HepG2 (cell line): ENCODE measurements at regions not wholly inside any gene's neighbourhood (a gene's known extent, or its start where the extent isn't known, plus 50 kb on each side); places are given as distances from the start of the nearest gene placed in this dataset.
A peak's percentile ranks its signal among the peaks of the same experiment; 100 is the strongest.

Experiments used
- ATAC-seq: fragments of 200-7000 bp; cut with Tn5 transposase; 3 replicates; pipeline ENCODE4 v1.9.1; 2020; ENCODE audit warnings: mild to moderate bottlenecking, moderate library complexity
- BruUV-seq: library from RNA; stranded (reverse); fragments of 400-500 nt; replicated peaks from 2 replicates; lab custom pipeline; 2021; lab: Mats Ljungman, UMichigan
- CTCF ChIA-PET: fragments of 300-600 bp; formaldehyde crosslinking; extraction: SDS; loops from one replicate; lab custom pipeline; 2021; ENCODE audit warnings: low total read pairs, inconsistent platforms, low intra/inter-chr PET ratio; lab: Yijun Ruan, JAX
- POLR2A ChIA-PET: fragments of 350-600 bp; sonication (Branson Sonifier 250); formaldehyde crosslinking; loops from one replicate; lab custom pipeline; 2020; ENCODE audit warnings: antibody characterized with exemption, inconsistent platforms; lab: Yijun Ruan, JAX
- DNase-seq: peaks from one replicate; pipeline ENCODE4 v3.0.0-alpha.2; 2015; ENCODE audit warnings: low spot score
- FAIRE-seq: peaks from 3 replicates; lab custom pipeline; 2011; peaks lifted over from hg19 to GRCh38; lab: Jason Lieb, UNC
- H2AFZ ChIP-seq: one replicate; pipeline ENCODE4 v1.6.1; 2011; ENCODE audit warnings: low read length, inconsistent platforms
- H3K27ac ChIP-seq: fragments of 300-600 bp; 3 replicates; pipeline ENCODE4 v1.8.0; 2011; ENCODE audit warnings: mixed run types, mild to moderate bottlenecking, mixed read lengths, low read length, inconsistent platforms; ENCODE audit not compliant: insufficient read depth; ENCODE audit errors: extremely low read length
- H3K27me3 ChIP-seq, 2 experiments: fragments of 200-600 bp in 1 of 2; 2 replicates in 1 of 2; 3 replicates in 1 of 2; pipeline versions ENCODE4 v1.6.0 to v1.8.0; 2011; ENCODE audit warnings: low read length in 2 of 2, mild to moderate bottlenecking in 2 of 2, moderate library complexity in 2 of 2, inconsistent platforms in 1 of 2; ENCODE audit not compliant: insufficient read depth in 2 of 2, control insufficient read depth in 1 of 2
- H3K36me3 ChIP-seq, 2 experiments: fragments of 200-600 bp in 1 of 2; replicated peaks in 1 of 2; 2 replicates in 1 of 2; 3 replicates in 1 of 2; pipeline versions ENCODE4 v1.5.1 to v1.8.0; 2011; ENCODE audit warnings: low read length in 2 of 2, inconsistent platforms in 1 of 2; ENCODE audit not compliant: insufficient read depth in 2 of 2, control insufficient read depth in 1 of 2
- H3K4me1 ChIP-seq: 2 replicates; pipeline ENCODE4 v1.5.1; 2012; ENCODE audit warnings: low read length, inconsistent platforms; ENCODE audit not compliant: insufficient read depth
- H3K4me2 ChIP-seq: 2 replicates; pipeline ENCODE4 v1.6.0; 2011; ENCODE audit warnings: low read depth, low read length, inconsistent platforms
- H3K4me3 ChIP-seq, 3 experiments: fragments of 200-600 bp in 1 of 3; sonication (generic), shearing (Covaris generic) in 1 of 3; replicated peaks in 1 of 3; 2 replicates each; pipeline ENCODE4 v1.5.1; 2011 to 2016; ENCODE audit warnings: low read length in 3 of 3, inconsistent platforms in 2 of 3, low read depth in 2 of 3, mild to moderate bottlenecking in 2 of 3, control low read depth in 1 of 3, mixed read lengths in 1 of 3; ENCODE audit not compliant: insufficient read depth in 1 of 3
- H3K79me2 ChIP-seq: one replicate; pipeline ENCODE4 v1.6.1; 2011; ENCODE audit warnings: low read length, inconsistent platforms; ENCODE audit not compliant: insufficient read depth
- H3K9ac ChIP-seq: 2 replicates; pipeline ENCODE4 v1.6.0; 2011; ENCODE audit warnings: mild to moderate bottlenecking, low read depth, low read length, inconsistent platforms; ENCODE audit not compliant: insufficient read depth
- H3K9me3 ChIP-seq: 2 replicates; pipeline ENCODE4 v1.5.1; 2012; ENCODE audit warnings: mild to moderate bottlenecking, low read length
- H4K20me1 ChIP-seq: 2 replicates; pipeline ENCODE4 v1.6.0; 2011; ENCODE audit warnings: inconsistent platforms, mild to moderate bottlenecking, low read length, moderate library complexity; ENCODE audit not compliant: insufficient read depth
- BRCA1 ChIP-seq: sonication (generic); formaldehyde crosslinking; IDR thresholded peaks from 2 replicates; pipeline ENCODE4 v1.4.0; 2020; ENCODE audit warnings: missing genetic modification reagents
- LCORL ChIP-seq, 2 experiments: fragments of 450-650 bp in 1 of 2; sonication (generic) in 1 of 2; formaldehyde crosslinking in 1 of 2; IDR thresholded peaks; 2 replicates each; pipeline versions ENCODE4 v1.5.0 to v1.6.1; 2017 to 2020; ENCODE audit warnings: antibody characterized with exemption in 1 of 2, missing genetic modification reagents in 1 of 2
- MBNL3 ChIP-seq: fragments of 250-450 bp; sonication (Bioruptor Pico); conservative IDR thresholded peaks from 2 replicates; pipeline ENCODE4 v1.8.0; 2022; ENCODE audit warnings: mild to moderate bottlenecking, inconsistent platforms
- POLR2G ChIP-seq: fragments of 200-400 bp; formaldehyde crosslinking; IDR thresholded peaks from 2 replicates; pipeline ENCODE4 v1.6.1; 2018; ENCODE audit warnings: mild to moderate bottlenecking, low read depth, low read length, moderate library complexity
- RARA ChIP-seq: IDR thresholded peaks from 2 replicates; pipeline ENCODE4 v1.6.1; 2016; ENCODE audit warnings: missing genetic modification reagents, missing compliant biosample characterization
- ZBTB7A ChIP-seq: sonication (generic); formaldehyde crosslinking; IDR thresholded peaks from 2 replicates; pipeline ENCODE4 v1.8.0; 2022; ENCODE audit warnings: mild to moderate bottlenecking, missing genetic modification reagents
- ZFP82 ChIP-seq: sonication (generic); formaldehyde crosslinking; IDR thresholded peaks from 2 replicates; pipeline ENCODE4 v1.5.1; 2020; ENCODE audit warnings: mild to moderate bottlenecking, missing genetic modification reagents, borderline replicate concordance
- ZNF33A ChIP-seq: sonication (generic); formaldehyde crosslinking; IDR thresholded peaks from 2 replicates; pipeline ENCODE4 v1.5.1; 2020; ENCODE audit warnings: missing genetic modification reagents, mild to moderate bottlenecking, moderate library complexity, borderline replicate concordance
- ZNF792 ChIP-seq: IDR thresholded peaks from 2 replicates; pipeline ENCODE4 v1.6.1; 2016
- ZNF83 ChIP-seq: sonication (generic); formaldehyde crosslinking; IDR thresholded peaks from 2 replicates; pipeline ENCODE4 v1.4.0; 2020; ENCODE audit warnings: missing genetic modification reagents, mild to moderate bottlenecking, borderline replicate concordance
- whole genome bisulfite sequencing: methylation state at CpG from one replicate; pipeline ENCODE4 v1.1.6; 2017; ENCODE audit warnings: low lambda C conversion rate; 5-methylcytosine and 5-hydroxymethylcytosine counted together
- in situ Hi-C: cut with HindIII; loops from 2 replicates; pipeline ENCODE4 v1.10.0; 2017; ENCODE audit warnings: low pct_unique_long_range_greater_than_20kb; ENCODE audit not compliant: extremely low pct_ligation_motif_present
- intact Hi-C: fragments of 100-400 bp; cut with micrococcal nuclease; formaldehyde crosslinking; loops from one replicate; pipeline ENCODE4 v1.10.0; 2022; ENCODE audit not compliant: unreplicated experiment
- TF ChIP-seq, protein P1 (sequence below): IDR thresholded peaks from 2 replicates; pipeline ENCODE4 v1.6.1; 2018; ENCODE audit warnings: missing genetic modification reagents, mild to moderate bottlenecking, missing compliant biosample characterization

DNA sequence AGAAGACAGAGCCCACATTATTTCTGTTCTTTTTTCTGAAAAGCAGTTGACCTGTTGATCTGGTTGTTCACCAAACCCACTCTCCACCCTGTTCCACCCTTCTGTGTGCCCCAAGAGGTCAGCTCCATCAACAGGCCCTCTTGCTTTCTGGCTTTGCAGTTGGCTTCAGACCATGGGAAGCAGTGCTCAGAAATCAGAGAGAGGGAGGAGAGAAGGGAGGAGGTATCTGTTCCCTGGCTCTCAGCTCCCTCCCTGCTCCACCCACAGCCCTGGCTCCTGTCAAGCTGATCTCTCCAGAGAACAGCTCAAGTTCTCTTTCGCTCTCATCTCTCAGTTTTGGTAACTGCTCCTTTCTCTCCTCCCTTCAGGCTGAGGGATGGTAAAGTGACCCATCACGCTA is 144.2 kb upstream of the RAI14 start:
- WGBS: 26% methylated on average over 2 of the region's 2 CpGs
- no TSS peak for BruUV-seq
- no peaks in the 10 kb centered on the region for H3K9me3 ChIP-seq
- H3K27ac ChIP-seq: no peak overlapping the region
- H3K4me1 ChIP-seq: peaks cover 38% of the 10 kb centered on the region
- no peak for FAIRE-seq
- H3K4me2 ChIP-seq: no peak overlapping the region
- H3K79me2 ChIP-seq: no peaks in the 10 kb centered on the region
- ChIA-PET CTCF (no interaction called here), POLR2A (interaction anchor here (1.1 kb wide), 1 partner anchor 403 kb away, joined by 3 read pairs; the partner anchor contains the start of genes BRIX1 and RAD1)
- peak; percentile 81 for ATAC-seq
- in situ Hi-C loops (no loop called here), intact Hi-C loops (no loop called here)
- no peak overlapping the region for H3K9ac ChIP-seq
- no peak for TF ChIP-seq ZNF83 (CRISPR knock-in tag)
- TF ChIP-seq ZNF33A (CRISPR knock-in tag): no peak
- TF ChIP-seq, protein P1, sequence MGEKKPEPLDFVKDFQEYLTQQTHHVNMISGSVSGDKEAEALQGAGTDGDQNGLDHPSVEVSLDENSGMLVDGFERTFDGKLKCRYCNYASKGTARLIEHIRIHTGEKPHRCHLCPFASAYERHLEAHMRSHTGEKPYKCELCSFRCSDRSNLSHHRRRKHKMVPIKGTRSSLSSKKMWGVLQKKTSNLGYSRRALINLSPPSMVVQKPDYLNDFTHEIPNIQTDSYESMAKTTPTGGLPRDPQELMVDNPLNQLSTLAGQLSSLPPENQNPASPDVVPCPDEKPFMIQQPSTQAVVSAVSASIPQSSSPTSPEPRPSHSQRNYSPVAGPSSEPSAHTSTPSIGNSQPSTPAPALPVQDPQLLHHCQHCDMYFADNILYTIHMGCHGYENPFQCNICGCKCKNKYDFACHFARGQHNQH: no peak
- TF ChIP-seq MBNL3 (CRISPR knock-in tag): no peak
- no peak for TF ChIP-seq ZNF792
- no peak for TF ChIP-seq LCORL (IDR thresholded peaks at IDR 0.05)
- TF ChIP-seq LCORL (CRISPR knock-in tag; IDR thresholded peaks at IDR 0.05): no peak
- TF ChIP-seq RARA (CRISPR knock-in tag): no peak
- TF ChIP-seq ZFP82 (CRISPR knock-in tag): no peak
- DNase-seq: no peak
- H3K36me3 ChIP-seq: no peaks in the 10 kb centered on the region
- H2AFZ ChIP-seq: no peak overlapping the region
- no peaks in the 10 kb centered on the region for H4K20me1 ChIP-seq
- no peaks in the 10 kb centered on the region for H3K27me3 ChIP-seq
- H3K4me3 ChIP-seq: no peak overlapping the region

DNA sequence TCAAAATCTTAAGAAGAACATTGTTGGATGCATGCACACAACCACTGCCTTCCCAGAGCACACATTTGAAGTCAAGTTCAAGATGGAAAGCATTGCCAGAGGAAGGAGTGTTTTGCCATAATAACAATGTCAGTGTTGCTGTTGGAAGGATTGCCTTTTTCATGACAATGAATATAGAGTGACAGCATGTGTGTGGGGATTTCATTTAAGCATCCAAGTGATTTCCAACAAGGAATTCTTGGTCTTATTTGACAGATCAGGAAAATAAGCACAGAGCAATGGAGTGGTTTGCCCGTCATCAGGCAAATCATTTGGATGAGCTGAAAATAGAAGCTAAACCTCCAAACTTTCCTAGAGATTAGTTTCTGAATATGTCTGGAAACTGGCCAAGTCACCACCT is 140.0 kb upstream of the RAI14 start:
- ChIA-PET CTCF (no interaction called here), POLR2A (no interaction called here)
- FAIRE-seq (no peak), DNase-seq (no peak), ATAC-seq (no peak)
- Histone ChIP-seq H3K79me2 (no peaks in the 10 kb centered on the region), H3K4me1 (peaks cover 12% of the 10 kb centered on the region), H4K20me1 (no peaks in the 10 kb centered on the region), H3K9me3 (no peaks in the 10 kb centered on the region), H3K4me3 (no peak overlapping the region), H3K9ac (no peak overlapping the region), H2AFZ (no peak overlapping the region), H3K27ac (no peak overlapping the region), H3K36me3 (no peaks in the 10 kb centered on the region), H3K27me3 (no peaks in the 10 kb centered on the region), H3K4me2 (no peak overlapping the region)
- intact Hi-C loops (no loop called here), in situ Hi-C loops (no loop called here)
- no TSS peak for BruUV-seq
- 76% methylated on average over 1 of the region's 1 CpG for WGBS
- TF ChIP-seq ZBTB7A (CRISPR knock-in tag): no peak
- no peak for TF ChIP-seq BRCA1 (CRISPR knock-in tag)
- TF ChIP-seq POLR2G: no peak
